Neuronal stem cell (in vitro differentiated cells): ENCODE measurements at regions not wholly inside any gene's neighbourhood (a gene's known extent, or its start where the extent isn't known, plus 50 kb on each side); places are given as distances from the start of the nearest gene placed in this dataset.

Source experiments
- DNase-seq: peaks from one replicate; pipeline ENCODE4 v3.0.0-alpha.2; 2013; ENCODE audit warnings: low spot score
- H2AFZ ChIP-seq: one replicate; pipeline ENCODE4 v1.6.1; 2013; ENCODE audit warnings: mild to moderate bottlenecking, low read length, inconsistent platforms
- H2AK5ac ChIP-seq: 2 replicates; pipeline ENCODE4 v1.6.1; 2013; ENCODE audit warnings: low read depth, mild to moderate bottlenecking, inconsistent platforms, low read length, moderate library complexity, mixed read lengths
- H2BK120ac ChIP-seq: 2 replicates; pipeline ENCODE4 v1.6.1; 2013; ENCODE audit warnings: low read depth, mild to moderate bottlenecking, inconsistent platforms, low read length, moderate library complexity, mixed read lengths
- H2BK12ac ChIP-seq: one replicate; pipeline ENCODE4 v1.6.1; 2013; ENCODE audit warnings: low read length, inconsistent platforms
- H2BK15ac ChIP-seq: 2 replicates; pipeline ENCODE4 v1.6.1; 2013; ENCODE audit warnings: mild to moderate bottlenecking, low read length, inconsistent platforms, mixed read lengths
- H2BK5ac ChIP-seq: one replicate; pipeline ENCODE4 v1.6.1; 2013; ENCODE audit warnings: inconsistent platforms, mild to moderate bottlenecking, low read length, moderate library complexity
- H3K14ac ChIP-seq: one replicate; pipeline ENCODE4 v1.6.1; 2013; ENCODE audit warnings: low read length, inconsistent platforms
- H3K18ac ChIP-seq: 2 replicates; pipeline ENCODE4 v1.6.1; 2013; ENCODE audit warnings: low read length, inconsistent platforms
- H3K23ac ChIP-seq: 2 replicates; pipeline ENCODE4 v1.6.1; 2013; ENCODE audit warnings: low read depth, mild to moderate bottlenecking, mixed read lengths, low read length, inconsistent platforms; ENCODE audit not compliant: poor library complexity
- H3K27ac ChIP-seq: replicated peaks from 3 replicates; pipeline ENCODE4 v1.5.1; 2013; ENCODE audit warnings: low read length, inconsistent platforms
- H3K27me3 ChIP-seq, 3 experiments: 2 replicates each; pipeline ENCODE4 v1.6.1; 2013; ENCODE audit warnings: low read length in 3 of 3, mild to moderate bottlenecking in 2 of 3, inconsistent platforms in 1 of 3, low read depth in 1 of 3, mixed read lengths in 1 of 3, moderate library complexity in 1 of 3; ENCODE audit not compliant: control insufficient read depth in 3 of 3, insufficient read depth in 3 of 3
- H3K36me3 ChIP-seq, 2 donors: replicated peaks in 1 of 2; 2 replicates each; pipeline ENCODE4 v1.6.1; 2013; ENCODE audit warnings: low read length in 2 of 2; ENCODE audit not compliant: control insufficient read depth in 2 of 2, insufficient read depth in 2 of 2
- H3K4ac ChIP-seq: 2 replicates; pipeline ENCODE4 v1.6.1; 2013; ENCODE audit warnings: inconsistent platforms, mild to moderate bottlenecking, low read length, moderate library complexity
- H3K4me1 ChIP-seq, 2 donors: 1 replicate in 1 of 2; 2 replicates in 1 of 2; pipeline ENCODE4 v1.6.1; 2013; ENCODE audit warnings: low read length in 2 of 2, low read depth in 1 of 2; ENCODE audit not compliant: control insufficient read depth in 2 of 2, insufficient read depth in 1 of 2
- H3K4me2 ChIP-seq: one replicate; pipeline ENCODE4 v1.6.1; 2013; ENCODE audit warnings: mild to moderate bottlenecking, low read length, inconsistent platforms; ENCODE audit not compliant: insufficient read depth, poor library complexity, severe bottlenecking
- H3K4me3 ChIP-seq, 2 donors: 2 replicates each; pipeline ENCODE4 v1.5.1; 2013; ENCODE audit warnings: low read length in 2 of 2, mild to moderate bottlenecking in 2 of 2, inconsistent platforms in 1 of 2, moderate library complexity in 1 of 2
- H3K79me1 ChIP-seq: one replicate; pipeline ENCODE4 v1.6.1; 2013; ENCODE audit warnings: low read depth, mild to moderate bottlenecking, inconsistent platforms, low read length, moderate library complexity
- H3K9ac ChIP-seq: one replicate; pipeline ENCODE4 v1.6.1; 2013; ENCODE audit warnings: mild to moderate bottlenecking, low read depth, low read length, inconsistent platforms; ENCODE audit not compliant: poor library complexity
- H3K9me3 ChIP-seq, 2 donors: replicated peaks in 1 of 2; 2 replicates each; pipeline versions ENCODE3 to v1.6.1; 2013; ENCODE audit warnings: low read length in 2 of 2, mild to moderate bottlenecking in 2 of 2, inconsistent platforms in 1 of 2, low read depth in 1 of 2, mixed read lengths in 1 of 2, moderate library complexity in 1 of 2; ENCODE audit not compliant: control insufficient read depth in 2 of 2, insufficient read depth in 1 of 2
- H4K8ac ChIP-seq: one replicate; pipeline ENCODE4 v1.6.1; 2013; ENCODE audit warnings: low read depth, mild to moderate bottlenecking, inconsistent platforms, low read length, moderate library complexity
- H4K91ac ChIP-seq: one replicate; pipeline ENCODE4 v1.6.1; 2013; ENCODE audit warnings: low read length, low read depth, mild to moderate bottlenecking, inconsistent platforms; ENCODE audit not compliant: poor library complexity
- WGBS, 2 donors: extraction: QIAGEN DNeasy Blood & Tissue Kit; methylation state at CpG; one replicate each; pipeline ENCODE4 v1.1.7; 2013; ENCODE audit warnings: missing lambda C conversion rate in 2 of 2, mixed read lengths in 1 of 2; ENCODE audit not compliant: insufficient read length in 2 of 2, insufficient replicate concordance in 1 of 2; ENCODE audit errors: extremely low coverage in 2 of 2; 5-methylcytosine and 5-hydroxymethylcytosine counted together

GRCh38 chr15:31250033-31250432 lies 76.6 kb upstream of the KLF13 start:
- peak overlapping the region; percentile 81 for H3K18ac ChIP-seq
- no peak overlapping the region for H3K27ac ChIP-seq
- no peaks in the 10 kb centered on the region for H3K36me3 ChIP-seq
- peaks cover 0 to 5% (median 2%) of the 10 kb centered on the region in 3 experiments for H3K27me3 ChIP-seq
- no peak overlapping the region for H2BK120ac ChIP-seq
- H2AFZ ChIP-seq: no peak overlapping the region
- H3K14ac ChIP-seq: no peak overlapping the region
- H3K9me3 ChIP-seq: no peaks in the 10 kb centered on the region
- H3K79me1 ChIP-seq: no peaks in the 10 kb centered on the region
- no peak overlapping the region for H3K4ac ChIP-seq
- no peak overlapping the region for H2BK12ac ChIP-seq
- no peak overlapping the region for H4K91ac ChIP-seq
- no peak for DNase-seq
- H3K9ac ChIP-seq: no peak overlapping the region
- H3K4me3 ChIP-seq: no peak overlapping the region
- H3K23ac ChIP-seq: peak overlapping the region; percentile 50
- H3K4me2 ChIP-seq: no peak overlapping the region
- no peak overlapping the region for H2AK5ac ChIP-seq
- peak overlapping the region; percentile 39 for H2BK15ac ChIP-seq
- no peak overlapping the region for H2BK5ac ChIP-seq
- H3K4me1 ChIP-seq: peaks cover 0 to 3% of the 10 kb centered on the region in 2 donors
- no CpG with 5 or more reads among the region's 9 CpGs for WGBS, 2 donors
- H4K8ac ChIP-seq: no peak overlapping the region

DNA sequence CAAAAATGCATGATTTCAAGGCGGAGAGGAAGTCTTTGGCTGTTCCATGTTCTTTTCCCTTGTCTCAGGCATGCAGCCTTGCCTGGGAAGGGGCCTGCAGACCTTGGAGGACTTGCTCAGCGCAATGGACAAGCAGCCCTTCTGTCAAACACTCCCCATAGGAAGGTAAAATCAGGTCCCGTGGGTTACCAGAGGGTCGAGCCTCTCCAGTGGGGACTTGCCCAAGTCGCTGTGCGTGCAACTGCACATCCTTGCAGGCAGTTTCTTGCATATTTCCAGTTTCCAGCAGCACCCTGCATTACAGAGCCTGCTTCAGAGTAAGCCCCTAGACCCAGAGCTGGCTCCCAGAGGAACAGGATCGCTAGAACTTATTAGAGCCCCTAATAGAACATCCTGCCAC lies 75.5 kb upstream of the KLF13 start:
- H3K27ac ChIP-seq: no peak overlapping the region
- H4K91ac ChIP-seq: no peak overlapping the region
- H3K18ac ChIP-seq: no peak overlapping the region
- no peak overlapping the region for H2BK120ac ChIP-seq
- peak overlapping the region; percentile 27 for H2BK15ac ChIP-seq
- no peak overlapping the region for H2BK5ac ChIP-seq
- no peaks in the 10 kb centered on the region for H3K36me3 ChIP-seq
- peak overlapping the region; percentile 24 for H3K9ac ChIP-seq
- no peak overlapping the region for H3K23ac ChIP-seq
- H3K9me3 ChIP-seq: no peaks in the 10 kb centered on the region
- H3K4me2 ChIP-seq: no peak overlapping the region
- H3K14ac ChIP-seq: no peak overlapping the region
- H2AK5ac ChIP-seq: no peak overlapping the region
- no peak overlapping the region for H3K4me3 ChIP-seq
- H3K27me3 ChIP-seq: peaks cover 0 to 5% (median 2%) of the 10 kb centered on the region in 3 experiments
- WGBS, 2 donors: no CpG with 5 or more reads among the region's 7 CpGs
- H2AFZ ChIP-seq: no peak overlapping the region
- no peak overlapping the region for H2BK12ac ChIP-seq
- H3K79me1 ChIP-seq: no peaks in the 10 kb centered on the region
- peaks cover 0 to 3% of the 10 kb centered on the region in 2 donors for H3K4me1 ChIP-seq
- no peak for DNase-seq
- H3K4ac ChIP-seq: no peak overlapping the region
- no peak overlapping the region for H4K8ac ChIP-seq

- H2BK120ac ChIP-seq: no peak overlapping the region
- no peak overlapping the region for H3K4me3 ChIP-seq
- no peak overlapping the region for H2AFZ ChIP-seq
- H2BK5ac ChIP-seq: no peak overlapping the region
- H3K4ac ChIP-seq: no peak overlapping the region
- H3K4me1 ChIP-seq: peaks cover 0 to 3% of the 10 kb centered on the region in 2 donors
- H2AK5ac ChIP-seq: no peak overlapping the region
- no peak overlapping the region for H3K4me2 ChIP-seq
- no peaks in the 10 kb centered on the region for H3K36me3 ChIP-seq
- H3K18ac ChIP-seq: no peak overlapping the region
- DNase-seq: no peak
- H2BK12ac ChIP-seq: no peak overlapping the region
- H3K27ac ChIP-seq: no peak overlapping the region
- no peak overlapping the region for H4K8ac ChIP-seq
- no peak overlapping the region for H4K91ac ChIP-seq
- H3K23ac ChIP-seq: no peak overlapping the region
- WGBS, 2 donors: no CpG with 5 or more reads among the region's 8 CpGs
- H3K79me1 ChIP-seq: no peaks in the 10 kb centered on the region
- H3K9ac ChIP-seq: no peak overlapping the region
- H3K27me3 ChIP-seq: peaks cover 0 to 5% (median 2%) of the 10 kb centered on the region in 3 experiments
- no peak overlapping the region for H2BK15ac ChIP-seq
- no peak overlapping the region for H3K14ac ChIP-seq
- H3K9me3 ChIP-seq: no peaks in the 10 kb centered on the region
Observed at GRCh38 chr15:31252171-31252785, 74.4 kb upstream of the KLF13 start.

DNA sequence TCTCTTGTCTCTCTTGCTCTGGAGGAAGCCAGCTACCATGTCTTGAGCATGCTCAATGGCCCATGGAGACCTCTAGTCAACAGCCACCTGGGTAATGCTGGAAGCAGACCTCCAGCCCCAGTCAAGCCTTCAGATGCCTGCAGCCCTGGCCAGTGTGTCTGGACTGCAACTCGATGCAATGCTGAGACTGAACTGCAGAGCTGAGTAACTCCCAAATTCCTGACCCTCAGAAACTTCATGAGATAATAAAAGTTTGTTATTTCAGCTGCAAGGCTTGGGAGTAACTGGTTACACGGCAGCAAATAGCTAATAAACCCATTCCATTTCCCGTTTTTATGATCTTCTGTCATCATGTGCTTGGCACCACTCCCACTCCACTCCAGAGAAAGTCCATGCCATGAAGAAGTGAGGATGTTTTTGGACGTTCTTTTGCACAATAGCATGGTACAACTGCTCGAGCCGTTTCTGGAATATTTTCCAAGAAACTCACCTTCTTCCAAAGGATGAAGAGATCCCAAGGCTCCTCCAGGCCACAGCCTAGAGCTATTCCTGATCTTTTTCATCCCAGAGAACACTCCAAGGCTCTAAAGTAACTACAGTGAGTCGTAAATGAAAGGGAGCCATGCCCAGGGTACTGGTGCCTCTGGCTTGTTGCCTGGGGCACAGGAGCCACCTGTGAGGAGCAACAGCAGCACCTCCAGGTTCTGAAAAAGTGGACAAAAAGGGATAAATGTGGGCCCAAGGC lies 72.0 kb upstream of the KLF13 start:
- Histone ChIP-seq H3K4me2 (no peak overlapping the region), H2BK120ac (no peak overlapping the region), H3K9ac (no peak overlapping the region), H2BK5ac (no peak overlapping the region), H3K36me3 (no peaks in the 10 kb centered on the region), H2BK15ac (no peak overlapping the region), H3K27ac (no peak overlapping the region), H3K27me3 (peaks cover 0 to 5% (median 2%) of the 10 kb centered on the region in 3 experiments), H2AK5ac (no peak overlapping the region), H4K91ac (no peak overlapping the region), H3K79me1 (no peaks in the 10 kb centered on the region), H3K4ac (no peak overlapping the region), H4K8ac (no peak overlapping the region), H3K23ac (no peak overlapping the region), H3K18ac (no peak overlapping the region), H3K9me3 (no peaks in the 10 kb centered on the region), H3K4me1 (peaks cover 0 to 3% of the 10 kb centered on the region in 2 donors), H3K4me3 (no peak overlapping the region), H2BK12ac (no peak overlapping the region), H3K14ac (no peak overlapping the region), H2AFZ (no peak overlapping the region)
- DNase-seq: no peak
- WGBS, 2 donors: no CpG with 5 or more reads among the region's 7 CpGs
